GM12878 (cell line): ENCODE measurements at regions not wholly inside any gene's neighbourhood (a gene's known extent, or its start where the extent isn't known, plus 50 kb on each side); places are given as distances from the start of the nearest gene placed in this dataset.
A peak's percentile ranks its signal among the peaks of the same experiment; 100 is the strongest.

Source experiments
- ATAC-seq: fragments of 200-7000 bp; cut with Tn5 transposase; 3 replicates; pipeline ENCODE4 v1.9.1; 2020; ENCODE audit warnings: mild to moderate bottlenecking, moderate library complexity
- BruUV-seq: library from RNA; stranded (reverse); fragments of 400-500 nt; replicated peaks from 2 replicates; lab custom pipeline; 2021; lab: Mats Ljungman, UMichigan
- CTCF ChIA-PET: fragments of 300-600 bp; sonication (Branson Sonifier 250); formaldehyde crosslinking; extraction: SDS; loops from one replicate; lab custom pipeline; 2021; ENCODE audit warnings: inconsistent platforms; lab: Yijun Ruan, JAX
- POLR2A ChIA-PET: fragments of 350-600 bp; formaldehyde crosslinking; extraction: SDS; loops from one replicate; lab custom pipeline; 2021; ENCODE audit warnings: inconsistent platforms; lab: Charles Lee
- RAD21 ChIA-PET: fragments of 300-600 bp; sonication (Branson Sonifier 250); formaldehyde crosslinking; loops from one replicate; lab custom pipeline; 2023; ENCODE audit warnings: antibody characterized with exemption; ENCODE audit not compliant: unreplicated experiment; lab: Charles Lee
- SMC1A ChIA-PET: fragments of 300-600 bp; sonication (Branson Sonifier 250); formaldehyde crosslinking; loops from one replicate; lab custom pipeline; 2023; ENCODE audit not compliant: unreplicated experiment, uncharacterized antibody; lab: Charles Lee
- DNase-seq: peaks from one replicate; pipeline ENCODE4 v3.0.0-alpha.2; 2011; ENCODE audit warnings: low read depth, low spot score
- FAIRE-seq: peaks from 3 replicates; lab custom pipeline; 2011; peaks lifted over from hg19 to GRCh38; lab: Jason Lieb, UNC
- H2AFZ ChIP-seq: 2 replicates; pipeline ENCODE4 v1.6.0; 2011; ENCODE audit warnings: low read depth, low read length, control low read depth; ENCODE audit not compliant: control insufficient read depth
- H3K27ac ChIP-seq: 2 replicates; pipeline ENCODE4 v1.5.1; 2011; ENCODE audit warnings: control low read depth; ENCODE audit not compliant: control insufficient read depth, insufficient read depth
- H3K27me3 ChIP-seq, 2 experiments: replicated peaks in 1 of 2; 2 replicates each; pipeline versions ENCODE4 v1.6.0 to v1.6.1; 2011; ENCODE audit warnings: low read length in 1 of 2; ENCODE audit not compliant: control insufficient read depth in 2 of 2, insufficient read depth in 2 of 2
- H3K36me3 ChIP-seq, 2 experiments: 2 replicates each; pipeline ENCODE4 v1.5.1; 2011; ENCODE audit warnings: low read length in 1 of 2; ENCODE audit not compliant: control insufficient read depth in 2 of 2, insufficient read depth in 2 of 2
- H3K4me1 ChIP-seq: 2 replicates; pipeline ENCODE4 v1.6.1; 2011; ENCODE audit warnings: mild to moderate bottlenecking, low read length, moderate library complexity, mixed read lengths; ENCODE audit not compliant: control insufficient read depth, insufficient read depth
- H3K4me2 ChIP-seq: 2 replicates; pipeline ENCODE4 v1.6.0; 2011; ENCODE audit warnings: control low read depth; ENCODE audit not compliant: control insufficient read depth, insufficient read depth
- H3K4me3 ChIP-seq: fragments of 200-600 bp; sonication (generic); 2 replicates; pipeline ENCODE4 v1.5.1; 2016
- H3K79me2 ChIP-seq: 2 replicates; pipeline ENCODE4 v1.6.0; 2011; ENCODE audit warnings: low read length; ENCODE audit not compliant: control insufficient read depth, insufficient read depth
- H3K9ac ChIP-seq: 2 replicates; pipeline ENCODE4 v1.8.0; 2011; ENCODE audit warnings: low read length, control low read depth, mixed read lengths; ENCODE audit not compliant: control insufficient read depth, insufficient read depth
- H3K9me3 ChIP-seq: replicated peaks from 3 replicates; pipeline ENCODE4 v1.5.1; 2011; ENCODE audit warnings: mild to moderate bottlenecking, low read length; ENCODE audit not compliant: control insufficient read depth, insufficient read depth
- H4K20me1 ChIP-seq: 2 replicates; pipeline ENCODE4 v1.6.0; 2011; ENCODE audit not compliant: control insufficient read depth, insufficient read depth
- ATF3 ChIP-seq: IDR thresholded peaks from 2 replicates; pipeline ENCODE4 v1.6.1; 2011; ENCODE audit warnings: low read depth, mild to moderate bottlenecking, low read length, moderate library complexity, borderline replicate concordance; ENCODE audit errors: extremely low read depth
- BCL3 ChIP-seq: IDR thresholded peaks from 2 replicates; pipeline ENCODE4 v1.6.1; 2011; ENCODE audit warnings: borderline replicate concordance, low read depth, mild to moderate bottlenecking, moderate library complexity, low read length; ENCODE audit not compliant: insufficient read depth, poor library complexity, severe bottlenecking
- EGR1 ChIP-seq, 2 experiments: IDR thresholded peaks; 1 replicate in 1 of 2; 2 replicates in 1 of 2; pipeline ENCODE4 v1.6.1; 2011 to 2012; ENCODE audit warnings: low read depth in 2 of 2, low read length in 2 of 2, borderline replicate concordance in 1 of 2, mild to moderate bottlenecking in 1 of 2, moderate library complexity in 1 of 2
- IKZF1 ChIP-seq: fragments of 450-650 bp; conservative IDR thresholded peaks from 2 replicates; pipeline ENCODE4 v1.6.1; 2017; ENCODE audit warnings: antibody characterized with exemption, mild to moderate bottlenecking
- MEF2A ChIP-seq: IDR thresholded peaks from 2 replicates; pipeline ENCODE4 v1.6.1; 2011; ENCODE audit warnings: low read depth, mild to moderate bottlenecking, low read length, moderate library complexity; ENCODE audit not compliant: insufficient read depth
- PAX5 ChIP-seq: IDR thresholded peaks from 2 replicates; pipeline ENCODE4 v1.6.1; 2011; ENCODE audit warnings: low read depth, low read length, borderline replicate concordance
- PAX8 ChIP-seq: fragments of 450-650 bp; IDR thresholded peaks from 2 replicates; pipeline ENCODE4 v1.6.1; 2017; ENCODE audit warnings: mild to moderate bottlenecking, moderate library complexity
- PBX3 ChIP-seq: IDR thresholded peaks from 2 replicates; pipeline ENCODE4 v1.6.1; 2011; ENCODE audit warnings: mild to moderate bottlenecking, low read depth, low read length, moderate library complexity; ENCODE audit not compliant: insufficient replicate concordance
- RAD51 ChIP-seq: fragments of 450-650 bp; IDR thresholded peaks from 2 replicates; pipeline ENCODE4 v1.6.1; 2016; ENCODE audit warnings: moderate library complexity, mild to moderate bottlenecking, inconsistent platforms
- SMC3 ChIP-seq: IDR thresholded peaks from 2 replicates; pipeline ENCODE4 v1.6.1; 2011; ENCODE audit warnings: low read length, improper control_type of control experiment, borderline replicate concordance
- USF1 ChIP-seq: IDR thresholded peaks from 2 replicates; pipeline ENCODE4 v1.6.1; 2011; ENCODE audit warnings: borderline replicate concordance, low read depth, mild to moderate bottlenecking, moderate library complexity, mixed read lengths, low read length; ENCODE audit not compliant: insufficient read depth; ENCODE audit errors: extremely low read length
- USF2 ChIP-seq: IDR thresholded peaks from 2 replicates; pipeline ENCODE4 v1.6.1; 2011; ENCODE audit warnings: low read depth, low read length, improper control_type of control experiment, borderline replicate concordance
- ZNF274 ChIP-seq: IDR thresholded peaks from one replicate; pipeline ENCODE4 v1.8.0; 2011; ENCODE audit not compliant: insufficient read length, insufficient read depth
- ZNF592 ChIP-seq: fragments of 450-650 bp; IDR thresholded peaks from 2 replicates; pipeline ENCODE4 v1.6.1; 2017; ENCODE audit warnings: mild to moderate bottlenecking, moderate library complexity
- ZZZ3 ChIP-seq: IDR thresholded peaks from 2 replicates; pipeline ENCODE4 v1.6.1; 2011; ENCODE audit warnings: low read depth; ENCODE audit not compliant: control insufficient read depth, insufficient read length
- WGBS: methylation state at CpG from one replicate; pipeline ENCODE4 v1.1.6; 2016; ENCODE audit warnings: low lambda C conversion rate; ENCODE audit not compliant: insufficient replicate concordance, insufficient coverage; ENCODE audit errors: missing lambda C conversion rate; 5-methylcytosine and 5-hydroxymethylcytosine counted together
- in situ Hi-C: fragments of 300-500 bp; cut with MboI; formaldehyde crosslinking; loops from 9 replicates; pipeline ENCODE4 v1.14.3; 2018; ENCODE audit warnings: mixed read lengths
- intact Hi-C: fragments of 100-400 bp; cut with micrococcal nuclease; formaldehyde crosslinking; loops from one replicate; pipeline ENCODE4 v1.14.2; 2022; ENCODE audit not compliant: unreplicated experiment

- FAIRE-seq (no peak), DNase-seq (no peak), ATAC-seq (no peak)
- 34% methylated on average over 4 of the region's 4 CpGs for WGBS
- Histone ChIP-seq H3K27ac (no peak overlapping the region), H3K4me3 (no peak overlapping the region), H3K79me2 (no peaks in the 10 kb centered on the region), H4K20me1 (no peaks in the 10 kb centered on the region), H3K4me2 (no peak overlapping the region), H3K9me3 (no peaks in the 10 kb centered on the region), H3K36me3 (no peaks in the 10 kb centered on the region), H2AFZ (no peak overlapping the region), H3K27me3 (no peaks in the 10 kb centered on the region), H3K9ac (no peak overlapping the region), H3K4me1 (no peaks in the 10 kb centered on the region)
- intact Hi-C loops, result no loop called here
- RAD21 ChIA-PET, result no interaction called here
- CTCF ChIA-PET, result no interaction called here
- no TSS peak for BruUV-seq
- POLR2A ChIA-PET, result no interaction called here
- SMC1A ChIA-PET, result no interaction called here
- in situ Hi-C loops, result no loop called here
- no peak for TF ChIP-seq PAX8
- TF ChIP-seq ATF3, result peak; percentile 30; the same call in 1 of the 2 replicates
- no peak for TF ChIP-seq PAX5
- peak; percentile 58 for TF ChIP-seq USF1
- TF ChIP-seq RAD51, result 0 out of 2 replicates have a peak, but pooled peaks have one; percentile 46
- TF ChIP-seq BCL3, result no peak
- TF ChIP-seq EGR1 (IDR thresholded peaks at IDR 0.05; ENCODE audit: borderline replicate concordance in 1 of 2, low read depth in 2 of 2, low read length in 2 of 2), result no peak
- no peak for TF ChIP-seq MEF2A
- no peak for TF ChIP-seq PBX3
- TF ChIP-seq ZNF592, result no peak
- TF ChIP-seq ZZZ3, result no peak
- TF ChIP-seq ZNF274, result no peak
- no peak for TF ChIP-seq SMC3
- TF ChIP-seq IKZF1, result no peak
- peak; percentile 9; the same call in 1 of the 2 replicates for TF ChIP-seq USF2
These were observed 310.3 kb downstream of the CDH26 start for GRCh38 chr20:60268491-60268890.
